Activated T-cell treated with anti-CD3 and anti-CD28 coated beads, Interleukin-2, amount 50 U/mL, for 48 hours (primary cell): ENCODE measurements at regions not wholly inside any gene's neighbourhood (a gene's known extent, or its start where the extent isn't known, plus 50 kb on each side); places are given as distances from the start of the nearest gene placed in this dataset.

Source experiments
- DNase-seq, 2 experiments: peaks; one replicate each; pipeline ENCODE4 v3.0.0-alpha.2; 2020

GRCh38 chr12:34347367-34347766 lies 325.1 kb downstream of the ALG10 start:
- DNase-seq, result peak in 1 of 2 experiments; percentile 21

GRCh38 chr12:34348064-34348463 lies 325.8 kb downstream of the ALG10 start:
- DNase-seq, result no peak

GRCh38 chr12:34348836-34349672 lies 326.8 kb downstream of the ALG10 start:
- no peak for DNase-seq

- no peak for DNase-seq
Observed at GRCh38 chr12:34349673-34349961, 327.3 kb downstream of the ALG10 start.

GRCh38 chr12:34350092-34351041 lies 328.1 kb downstream of the ALG10 start:
- DNase-seq, result no peak

GRCh38 chr12:34352098-34352497 lies 329.8 kb downstream of the ALG10 start:
- DNase-seq, result no peak

GRCh38 chr12:34354239-34355200 lies 332.2 kb downstream of the ALG10 start:
- no peak for DNase-seq

- DNase-seq, result no peak
Observed at GRCh38 chr12:34356233-34356987, 334.1 kb downstream of the ALG10 start.

GRCh38 chr12:34357791-34358190 lies 335.5 kb downstream of the ALG10 start:
- no peak for DNase-seq

GRCh38 chr12:34358198-34358597 lies 335.9 kb downstream of the ALG10 start:
- DNase-seq, result no peak

GRCh38 chr12:34361721-34362316 lies 339.5 kb downstream of the ALG10 start:
- DNase-seq, result no peak

GRCh38 chr12:34363050-34363673 lies 340.9 kb downstream of the ALG10 start:
- DNase-seq, result no peak

- no peak for DNase-seq
Observed at GRCh38 chr12:34368079-34368478, 345.8 kb downstream of the ALG10 start.

- no peak for DNase-seq
Observed at GRCh38 chr12:34371050-34371449, 348.8 kb downstream of the ALG10 start.

- no peak for DNase-seq
Observed at GRCh38 chr12:34372003-34372402, 349.7 kb downstream of the ALG10 start.

GRCh38 chr12:34373926-34374325 lies 351.6 kb downstream of the ALG10 start:
- DNase-seq, result no peak

- no peak for DNase-seq
Observed at GRCh38 chr12:34376133-34376799, 354.0 kb downstream of the ALG10 start.

GRCh38 chr12:34377243-34378035 lies 355.1 kb downstream of the ALG10 start:
- DNase-seq, result no peak

GRCh38 chr12:34379142-34379541 lies 356.8 kb downstream of the ALG10 start:
- no peak for DNase-seq

- DNase-seq, result no peak
Observed at GRCh38 chr12:34384693-34385092, 362.4 kb downstream of the ALG10 start.
